Neural cell (in vitro differentiated cells): ENCODE measurements at regions not wholly inside any gene's neighbourhood (a gene's known extent, or its start where the extent isn't known, plus 50 kb on each side); places are given as distances from the start of the nearest gene placed in this dataset.

ENCODE experiments used
- EP300 ChIP-seq: fragments of 450-650 bp; conservative IDR thresholded peaks from 2 replicates; pipeline ENCODE4 v1.6.1; 2014; ENCODE audit warnings: antibody characterized with exemption, mild to moderate bottlenecking, moderate library complexity; ENCODE audit not compliant: poor library complexity, severe bottlenecking
- EZH2 ChIP-seq: fragments of 200-600, 300-800 bp; shearing (Covaris generic), sonication (generic); IDR thresholded peaks from 2 replicates; pipeline ENCODE4 v1.6.1; 2014; ENCODE audit warnings: antibody characterized with exemption, low read length, borderline replicate concordance, mild to moderate bottlenecking; ENCODE audit not compliant: insufficient read depth, poor library complexity, severe bottlenecking
- RAD21 ChIP-seq: fragments of 450-650 bp; conservative IDR thresholded peaks from 2 replicates; pipeline ENCODE4 v1.6.1; 2014; ENCODE audit warnings: antibody characterized with exemption, mild to moderate bottlenecking, moderate library complexity
- TAF1 ChIP-seq: IDR thresholded peaks from 2 replicates; pipeline ENCODE4 v1.6.1; 2012; ENCODE audit warnings: low read depth
- TF ChIP-seq, protein P1 (sequence below): fragments of 450-650 bp; IDR thresholded peaks from 2 replicates; pipeline ENCODE4 v1.5.1; 2014; ENCODE audit warnings: antibody characterized with exemption, mild to moderate bottlenecking, moderate library complexity; ENCODE audit not compliant: poor library complexity, severe bottlenecking

DNA sequence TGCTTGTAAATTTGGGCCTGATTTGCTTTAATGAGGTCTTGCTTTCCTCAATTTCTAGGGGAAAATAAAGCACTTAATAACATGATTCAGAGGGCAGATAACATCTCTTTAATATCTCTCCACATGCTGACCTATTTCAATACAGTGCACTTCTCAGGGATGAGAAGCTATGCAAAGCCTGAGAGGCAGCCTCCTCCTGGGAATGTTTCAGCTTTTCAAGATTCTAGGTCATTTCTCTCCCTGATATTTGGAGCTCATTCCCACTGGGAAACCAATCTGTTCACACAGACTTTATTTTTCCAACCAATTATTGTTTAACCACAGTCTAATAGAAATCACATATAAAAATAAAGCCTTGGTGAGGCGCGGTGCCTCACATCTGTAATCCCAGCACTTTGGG lies 67.0 kb upstream of the LSAMP start:
- TF ChIP-seq TAF1 (no peak), RAD21 (no peak), EZH2 (no peak), EP300 (no peak)
- TF ChIP-seq, protein P1, sequence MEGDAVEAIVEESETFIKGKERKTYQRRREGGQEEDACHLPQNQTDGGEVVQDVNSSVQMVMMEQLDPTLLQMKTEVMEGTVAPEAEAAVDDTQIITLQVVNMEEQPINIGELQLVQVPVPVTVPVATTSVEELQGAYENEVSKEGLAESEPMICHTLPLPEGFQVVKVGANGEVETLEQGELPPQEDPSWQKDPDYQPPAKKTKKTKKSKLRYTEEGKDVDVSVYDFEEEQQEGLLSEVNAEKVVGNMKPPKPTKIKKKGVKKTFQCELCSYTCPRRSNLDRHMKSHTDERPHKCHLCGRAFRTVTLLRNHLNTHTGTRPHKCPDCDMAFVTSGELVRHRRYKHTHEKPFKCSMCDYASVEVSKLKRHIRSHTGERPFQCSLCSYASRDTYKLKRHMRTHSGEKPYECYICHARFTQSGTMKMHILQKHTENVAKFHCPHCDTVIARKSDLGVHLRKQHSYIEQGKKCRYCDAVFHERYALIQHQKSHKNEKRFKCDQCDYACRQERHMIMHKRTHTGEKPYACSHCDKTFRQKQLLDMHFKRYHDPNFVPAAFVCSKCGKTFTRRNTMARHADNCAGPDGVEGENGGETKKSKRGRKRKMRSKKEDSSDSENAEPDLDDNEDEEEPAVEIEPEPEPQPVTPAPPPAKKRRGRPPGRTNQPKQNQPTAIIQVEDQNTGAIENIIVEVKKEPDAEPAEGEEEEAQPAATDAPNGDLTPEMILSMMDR: no peak
